ENCODE measurements at regions not wholly inside any gene's neighbourhood (a gene's known extent, or its start where the extent isn't known, plus 50 kb on each side); places are given as distances from the start of the nearest gene placed in this dataset.
"Not testable (repeated sequence)": the region's sequence is repeated elsewhere in the genome, so short reads cannot be mapped to it uniquely, and the experiment has no call there.

DNA sequence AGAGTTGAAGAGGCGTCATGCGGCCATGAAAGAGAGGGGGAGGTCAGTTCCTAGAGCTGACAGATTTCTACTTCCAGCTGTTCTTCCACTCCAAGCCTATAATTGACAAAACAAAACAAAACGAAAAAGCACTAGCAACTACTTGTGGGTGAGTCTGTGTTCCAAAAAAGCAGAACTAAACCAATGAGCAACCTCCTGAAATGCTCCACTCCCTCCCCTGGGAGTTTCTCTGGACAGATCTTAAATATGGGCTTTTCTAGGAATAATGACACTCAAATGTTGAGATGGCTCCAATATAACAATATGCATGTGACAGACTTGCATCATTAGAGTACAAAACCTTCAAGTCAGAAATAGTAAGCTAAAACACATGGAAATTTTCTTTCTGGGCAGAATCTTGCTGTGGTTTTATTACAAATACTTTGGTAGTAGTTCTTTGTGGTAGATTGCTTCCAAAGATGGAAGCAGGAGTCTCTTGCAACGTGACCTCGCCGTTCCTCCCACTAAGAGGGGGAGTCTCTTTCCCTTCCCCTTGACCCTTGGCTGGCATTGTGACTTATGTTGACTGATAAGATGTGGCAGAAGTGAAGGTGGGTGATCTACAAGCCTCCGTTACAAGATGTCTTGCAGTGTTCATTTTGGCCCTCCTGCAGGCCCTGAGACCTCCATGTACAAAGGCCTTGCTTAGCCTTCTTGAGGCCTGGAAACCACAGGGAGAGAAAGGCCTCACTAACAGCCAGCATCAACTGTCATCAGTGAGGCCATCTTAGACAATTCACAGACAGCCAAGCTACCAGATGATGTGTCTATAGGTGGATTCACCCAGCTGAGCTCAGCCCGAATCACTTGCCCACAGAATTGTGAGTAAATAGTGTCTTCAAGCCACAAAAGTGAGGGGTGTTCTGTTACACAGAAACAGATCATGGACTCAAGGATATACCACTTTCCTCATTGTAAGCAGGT lies 173.1 kb upstream of the RFC3 start:
- in situ Hi-C loops (cut with MboI; ENCODE audit: low sequenced_read_pairs), result no loop called here

DNA sequence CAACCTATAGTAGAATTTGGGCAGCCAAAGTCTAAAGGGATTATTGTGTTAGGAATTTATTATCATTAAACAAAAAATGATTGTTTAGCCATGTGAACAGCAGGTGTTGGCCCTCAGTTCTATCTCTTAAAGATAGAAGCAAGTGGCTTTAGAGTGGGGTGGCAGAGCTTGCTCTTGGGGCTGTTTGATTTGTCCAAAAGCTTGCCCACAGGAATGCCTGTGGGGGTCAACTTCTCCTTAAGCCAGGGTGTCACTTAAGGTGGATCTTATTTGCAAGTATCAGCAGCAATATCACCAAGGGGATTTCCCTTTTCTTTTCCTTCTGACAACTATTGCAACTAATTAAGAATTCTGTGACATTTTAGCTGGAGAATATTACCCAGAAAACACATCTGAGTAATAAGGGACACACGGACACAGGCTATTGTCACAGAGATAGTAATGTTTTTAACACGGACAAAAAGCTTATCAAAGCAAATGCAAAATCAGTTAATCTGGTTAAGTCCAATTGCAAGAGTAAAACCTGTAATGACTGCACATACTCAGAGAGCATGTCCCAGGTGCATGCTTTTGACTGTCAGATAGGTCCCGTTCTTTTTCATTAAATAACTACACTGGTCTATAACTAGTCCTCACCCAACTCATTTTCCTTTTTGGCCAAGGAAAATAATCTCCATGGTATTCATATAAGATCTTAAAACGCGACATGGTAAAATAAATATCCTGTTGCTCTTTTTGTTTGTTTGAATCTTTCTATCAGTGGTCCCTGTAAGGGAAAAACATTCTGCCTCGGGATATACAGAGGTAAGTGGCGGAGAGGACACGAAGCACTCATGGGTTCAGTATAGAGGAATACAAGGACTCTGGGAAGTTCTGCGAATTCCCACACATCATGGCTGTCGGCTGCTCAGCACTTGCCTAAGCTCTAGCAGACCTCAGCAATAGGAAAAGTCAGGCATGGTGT lies 172.1 kb upstream of the RFC3 start:
- in situ Hi-C loops (cut with MboI; ENCODE audit: low sequenced_read_pairs), result no loop called here

DNA sequence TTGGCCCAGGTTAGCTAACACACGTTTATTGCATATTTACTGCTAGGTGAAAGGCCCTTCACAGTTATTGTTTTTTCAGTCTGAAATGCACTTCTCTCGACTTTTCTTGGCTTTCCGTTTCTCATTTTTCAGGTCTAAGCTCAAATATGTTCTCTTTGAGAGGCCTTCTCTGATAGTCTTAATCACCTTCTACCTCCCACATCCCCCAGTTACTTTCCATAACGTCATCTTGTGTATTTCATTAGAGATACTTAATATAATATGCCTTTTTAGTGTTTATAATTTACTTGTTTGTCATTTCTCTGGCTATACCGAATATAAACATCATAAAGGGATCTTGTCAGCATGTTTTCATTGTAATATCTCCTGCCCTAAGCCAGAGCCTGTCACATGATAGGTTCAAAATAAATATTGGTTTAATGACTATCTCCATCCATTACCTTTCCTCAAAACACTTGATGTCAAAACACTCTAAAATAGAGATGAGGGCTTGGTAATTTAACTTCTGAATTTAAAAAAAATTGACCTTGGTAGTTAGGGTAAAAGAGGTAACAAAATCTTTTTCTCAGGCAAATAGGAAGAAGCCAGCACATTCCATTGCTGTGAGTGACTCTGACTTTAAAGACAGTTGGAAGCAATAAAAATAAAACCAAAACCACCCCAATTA lies 168.6 kb upstream of the RFC3 start:
- in situ Hi-C loops (cut with MboI; ENCODE audit: low sequenced_read_pairs), result no loop called here

DNA sequence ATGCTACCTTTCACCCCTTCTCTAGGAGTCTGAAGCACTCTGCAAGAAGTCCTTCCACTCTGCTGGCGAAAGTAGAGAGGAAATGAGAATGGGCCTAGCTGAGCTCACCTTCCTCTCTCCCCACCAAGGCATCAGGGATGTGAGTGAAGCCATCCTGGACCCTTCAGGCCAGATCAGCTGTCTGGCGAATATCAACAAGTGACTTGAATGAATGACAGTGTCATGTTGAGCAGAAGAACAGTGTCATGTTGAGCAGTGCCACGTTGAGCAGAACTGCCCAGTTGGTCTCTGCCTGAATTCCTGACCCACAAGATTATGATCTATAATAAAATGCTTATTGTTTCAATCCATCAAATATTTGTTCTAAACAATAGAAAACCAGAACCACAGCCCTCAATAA lies 166.2 kb upstream of the RFC3 start:
- in situ Hi-C loops (cut with MboI; ENCODE audit: low sequenced_read_pairs), result no loop called here

DNA sequence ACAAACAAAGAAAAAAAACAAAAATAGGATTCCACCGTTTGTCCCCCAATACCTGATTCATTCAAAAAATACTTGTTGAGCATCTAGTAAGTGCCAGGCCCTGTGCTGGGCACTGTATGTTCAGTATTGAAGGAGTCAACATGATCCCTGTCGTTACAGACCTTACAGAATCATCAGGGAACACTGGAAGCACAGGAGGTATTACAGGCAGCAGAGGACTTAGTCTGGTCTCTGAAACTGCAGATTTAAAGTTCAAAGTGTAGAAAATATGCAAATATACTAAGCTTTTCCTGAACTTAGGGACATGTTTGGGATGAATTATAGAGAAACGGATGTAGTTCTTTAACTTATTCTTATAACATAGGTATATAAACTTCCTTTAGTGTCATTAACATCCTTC lies 160.7 kb upstream of the RFC3 start:
- in situ Hi-C loops (cut with MboI; ENCODE audit: low sequenced_read_pairs), result no loop called here

DNA sequence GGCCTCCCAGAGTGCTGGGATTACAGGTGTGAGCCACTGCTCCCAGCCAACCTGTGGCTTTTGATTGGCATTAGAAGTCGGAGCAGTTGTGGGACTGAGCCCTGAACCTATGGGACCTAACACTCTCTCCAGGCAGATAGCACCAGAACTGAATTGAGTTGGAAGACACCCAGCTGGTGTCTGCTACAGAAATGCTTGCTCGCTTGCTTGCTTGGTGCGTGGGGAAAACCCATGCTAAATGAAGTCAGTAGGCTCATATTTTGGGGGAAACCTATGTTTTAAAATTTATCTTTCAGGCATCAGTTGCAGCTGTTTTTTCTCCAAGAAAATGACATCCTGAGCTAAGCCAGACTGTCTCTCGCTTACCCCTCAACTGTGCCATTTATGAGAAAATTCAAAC lies 158.5 kb upstream of the RFC3 start:
- in situ Hi-C loops (cut with MboI; ENCODE audit: low sequenced_read_pairs), result no loop called here

DNA sequence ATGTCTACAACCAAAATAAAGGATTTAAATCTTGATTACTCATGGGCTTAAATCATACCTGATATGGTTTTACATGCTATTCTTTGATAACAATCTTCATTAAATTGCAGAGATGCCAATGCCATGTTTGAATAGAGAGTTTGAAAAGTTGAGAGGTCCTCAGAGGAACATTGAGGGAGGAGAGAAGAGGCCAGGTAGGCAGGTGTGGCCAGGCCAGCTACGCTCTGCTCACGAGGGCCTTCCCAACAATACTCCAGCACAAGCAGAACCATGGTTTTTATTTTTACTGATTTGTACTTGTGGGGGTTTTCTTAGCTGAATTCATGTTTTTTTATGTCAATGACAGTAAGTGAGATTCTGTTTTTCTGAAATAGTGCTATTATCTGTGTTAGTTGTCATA lies 158.1 kb upstream of the RFC3 start:
- in situ Hi-C loops (cut with MboI; ENCODE audit: low sequenced_read_pairs), result no loop called here

DNA sequence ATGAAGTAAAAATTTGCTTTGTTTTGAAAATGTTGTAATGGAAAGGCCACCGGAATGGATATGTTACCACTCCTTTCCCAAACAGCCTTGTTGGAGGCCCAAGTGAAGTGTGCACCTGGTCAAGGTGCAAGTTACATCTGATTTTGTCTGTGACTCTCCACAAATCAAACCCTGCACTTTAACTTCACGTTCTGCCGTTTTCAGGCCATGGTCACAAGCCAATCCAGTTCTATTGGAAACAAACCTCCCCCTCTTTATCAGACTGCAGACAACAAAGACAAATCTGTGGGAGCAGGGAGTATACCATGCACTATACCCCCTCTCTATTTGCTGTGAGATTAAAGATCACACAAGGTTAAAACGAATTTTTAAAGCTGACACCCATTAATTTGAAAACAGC lies 155.6 kb upstream of the RFC3 start:
- in situ Hi-C loops (cut with MboI; ENCODE audit: low sequenced_read_pairs), result no loop called here

DNA sequence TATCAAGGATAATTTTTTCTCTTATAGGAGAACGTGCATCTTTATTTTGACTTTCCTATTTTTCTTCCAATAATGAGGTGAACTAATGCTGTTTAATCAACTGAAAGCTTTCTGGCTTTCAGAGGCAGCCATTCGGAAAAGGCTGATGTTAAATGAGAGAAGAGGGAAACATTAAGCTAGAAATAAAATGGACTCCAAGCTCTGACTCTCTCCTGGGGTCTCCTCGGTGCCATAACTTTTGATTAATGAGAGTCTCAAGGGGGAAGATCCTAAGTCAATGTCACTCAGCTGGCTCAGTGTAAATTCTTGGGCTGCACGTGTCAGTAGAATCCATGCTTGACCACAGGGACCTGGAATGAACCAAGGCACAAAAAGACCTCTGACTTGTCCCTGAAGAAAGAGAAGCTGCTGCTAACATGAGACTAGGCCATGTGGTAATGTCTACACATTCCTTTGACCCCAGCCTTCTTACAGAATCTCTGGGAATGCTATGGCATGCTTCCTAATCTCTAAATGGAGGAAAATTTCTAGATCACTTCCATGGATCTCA lies 152.2 kb upstream of the RFC3 start:
- in situ Hi-C loops (cut with MboI; ENCODE audit: low sequenced_read_pairs), result no loop called here

DNA sequence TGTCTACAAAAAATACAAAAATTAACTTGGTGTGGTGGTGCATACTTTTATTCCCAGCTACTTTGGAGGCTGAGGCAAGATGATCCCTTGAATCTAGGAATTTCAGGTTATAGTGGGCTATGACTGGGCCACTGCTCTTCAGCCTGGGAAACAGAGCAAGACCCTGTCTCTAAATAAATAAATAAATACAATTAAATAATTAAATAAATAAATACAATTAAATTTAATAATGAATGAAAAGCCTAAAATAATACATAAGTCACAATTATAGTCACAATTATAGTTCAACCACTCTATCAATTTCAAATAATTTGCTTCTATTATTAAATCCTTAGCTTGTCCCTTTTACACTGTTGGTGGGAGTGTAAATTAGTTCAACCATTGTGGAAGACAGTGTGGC lies 146.4 kb upstream of the RFC3 start:
- in situ Hi-C loops (cut with MboI; ENCODE audit: low sequenced_read_pairs), result no loop called here

DNA sequence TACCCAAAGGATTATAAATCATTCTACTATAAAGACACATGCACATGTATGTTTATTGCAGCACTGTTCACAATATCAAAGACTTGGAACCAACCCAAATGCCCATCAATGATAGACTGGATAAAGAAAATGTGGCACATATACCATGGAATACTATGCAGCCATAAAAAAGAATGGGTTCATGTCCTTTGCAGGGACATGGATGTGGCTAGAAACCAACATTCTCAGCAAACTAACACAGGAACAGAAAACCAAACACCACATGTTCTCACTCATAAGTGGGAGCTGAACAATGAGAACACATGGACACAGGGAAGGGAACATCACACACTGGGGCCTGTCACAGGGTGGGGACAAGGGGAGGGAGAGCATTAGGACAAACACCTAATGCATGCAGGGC lies 145.9 kb upstream of the RFC3 start:
- in situ Hi-C loops (cut with MboI; ENCODE audit: low sequenced_read_pairs), result not testable (repeated sequence)

DNA sequence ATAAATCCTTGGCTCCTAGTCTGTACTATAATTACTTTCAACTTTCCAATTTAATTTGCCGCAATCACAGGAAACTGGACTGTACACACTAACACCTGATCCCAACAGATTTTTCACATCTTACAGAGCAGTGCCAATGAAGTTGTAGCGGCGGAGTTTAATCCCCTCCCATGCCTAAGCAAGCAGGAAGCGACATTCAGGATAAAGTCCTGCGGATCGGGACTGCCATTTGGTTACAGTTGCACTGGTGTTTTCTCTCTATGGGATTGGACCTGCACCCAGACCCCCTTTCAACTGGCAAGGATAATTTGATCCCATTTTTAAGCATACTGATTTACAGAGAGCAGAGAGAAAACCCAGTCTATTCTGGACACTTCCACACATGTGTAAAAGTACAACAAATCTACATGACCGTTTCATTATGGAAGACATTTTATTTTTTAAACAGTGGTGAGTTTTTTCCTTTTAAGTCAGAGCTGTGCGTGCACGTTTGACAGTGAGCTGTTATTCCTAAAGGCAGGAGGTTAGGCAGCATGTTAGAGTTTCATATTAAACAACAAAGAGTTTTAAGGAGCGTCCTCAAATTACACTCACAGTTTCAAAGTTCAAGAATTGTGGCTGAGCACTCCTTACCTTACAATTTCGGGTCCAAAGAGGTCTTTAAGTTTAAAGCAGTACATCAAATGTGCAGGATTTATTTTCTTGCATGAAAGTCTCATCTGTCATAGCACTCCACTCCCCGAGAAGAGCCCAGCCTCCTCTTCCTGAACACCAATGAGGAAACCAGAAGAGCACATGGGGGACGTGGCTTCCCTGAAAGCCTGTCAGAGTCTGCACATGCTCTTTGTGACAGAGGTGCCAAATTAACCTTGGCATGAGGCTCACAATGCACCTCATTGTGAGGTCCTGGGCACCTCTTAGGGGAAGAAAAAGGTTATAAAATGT lies 141.6 kb upstream of the RFC3 start:
- in situ Hi-C loops (cut with MboI; ENCODE audit: low sequenced_read_pairs), result no loop called here

DNA sequence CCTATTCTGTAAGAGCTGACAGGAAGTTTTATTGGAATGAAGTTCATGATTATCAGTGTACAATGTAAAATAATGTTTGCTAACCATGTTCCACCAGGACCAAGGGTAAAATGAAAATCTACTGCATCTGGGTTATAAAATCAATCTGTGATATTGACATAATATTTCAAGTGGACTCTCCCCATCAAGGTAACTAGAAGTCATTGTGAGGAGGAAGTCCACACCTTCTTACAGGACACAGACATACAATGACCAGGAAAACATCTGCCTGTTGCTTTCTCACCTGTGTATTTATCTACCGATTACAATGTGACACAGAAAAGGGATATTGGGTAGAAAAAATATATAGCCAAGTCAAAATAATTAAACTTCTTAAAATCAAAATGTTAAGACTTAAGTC lies 140.7 kb upstream of the RFC3 start:
- in situ Hi-C loops (cut with MboI; ENCODE audit: low sequenced_read_pairs), result no loop called here

DNA sequence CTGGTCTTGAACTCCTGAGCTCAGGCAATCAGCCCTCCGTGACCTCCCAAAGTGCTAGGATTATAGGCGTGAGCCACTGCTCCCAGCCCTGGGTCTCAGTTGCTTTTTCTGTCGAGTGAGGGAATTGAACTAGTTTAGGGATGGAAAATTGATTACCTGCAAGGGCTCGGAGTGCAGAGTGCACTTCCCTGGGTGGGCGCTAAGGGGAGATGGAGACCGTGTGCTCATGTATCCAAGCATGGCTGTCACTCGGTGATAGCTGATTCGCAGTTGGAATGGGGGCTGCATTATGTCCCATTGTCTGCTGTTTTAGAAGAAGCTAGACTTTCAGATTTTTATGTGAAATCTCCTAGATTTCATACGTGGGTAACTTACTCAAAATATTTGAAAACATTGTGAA lies 139.9 kb upstream of the RFC3 start:
- in situ Hi-C loops (cut with MboI; ENCODE audit: low sequenced_read_pairs), result no loop called here

DNA sequence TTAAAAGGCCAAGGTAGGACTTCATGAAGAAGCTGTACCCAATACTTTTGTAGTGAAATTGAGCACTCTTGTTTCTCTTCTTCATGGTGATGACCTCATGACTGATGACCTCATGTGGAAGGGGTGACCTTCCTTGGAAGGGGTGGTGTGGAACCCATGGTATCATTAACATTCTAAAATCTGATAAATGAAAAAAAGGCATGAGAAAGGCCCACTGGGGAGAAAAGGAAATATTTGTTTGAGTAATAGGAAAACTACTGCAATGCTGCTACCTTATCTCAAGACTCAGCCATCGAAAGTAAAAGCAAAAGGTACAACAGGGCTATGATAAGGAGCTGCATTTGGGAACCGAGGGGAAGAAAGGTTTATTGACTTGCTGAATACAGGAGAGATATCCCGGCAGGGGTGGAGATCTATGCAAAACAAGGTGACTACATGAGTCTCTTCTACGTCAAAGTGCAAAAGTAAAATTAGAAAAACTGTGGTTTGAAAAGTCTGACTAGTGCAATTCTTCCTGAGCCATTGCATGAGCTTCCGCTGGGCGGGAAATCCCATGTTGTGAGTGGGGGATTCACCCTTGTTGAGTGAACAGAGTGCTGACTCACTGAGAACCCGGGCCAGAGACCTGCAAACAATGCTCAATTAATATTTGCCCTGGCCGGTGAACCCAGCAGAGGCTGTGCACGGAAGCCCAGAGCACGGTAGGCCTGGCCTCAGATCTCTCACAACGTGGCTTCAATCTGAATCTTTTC lies 138.9 kb upstream of the RFC3 start:
- in situ Hi-C loops (cut with MboI; ENCODE audit: low sequenced_read_pairs), result no loop called here

DNA sequence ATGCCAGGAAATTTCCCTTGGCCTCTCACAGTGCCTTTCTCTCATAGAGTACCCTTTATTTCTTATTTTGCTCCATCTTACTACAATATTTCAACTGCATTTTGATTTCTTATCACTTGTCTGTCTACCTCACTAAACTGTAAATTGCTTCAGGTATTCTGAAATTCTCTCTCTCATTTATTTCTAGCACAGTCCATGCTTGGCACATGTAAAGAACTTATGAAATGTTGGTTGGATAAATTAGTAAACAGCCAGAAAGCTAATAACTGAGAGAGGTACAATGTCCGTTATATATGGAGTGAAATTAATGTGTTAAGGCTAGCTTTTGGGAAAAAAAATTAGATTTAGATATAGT lies 138.3 kb upstream of the RFC3 start:
- in situ Hi-C loops (cut with MboI; ENCODE audit: low sequenced_read_pairs), result no loop called here

DNA sequence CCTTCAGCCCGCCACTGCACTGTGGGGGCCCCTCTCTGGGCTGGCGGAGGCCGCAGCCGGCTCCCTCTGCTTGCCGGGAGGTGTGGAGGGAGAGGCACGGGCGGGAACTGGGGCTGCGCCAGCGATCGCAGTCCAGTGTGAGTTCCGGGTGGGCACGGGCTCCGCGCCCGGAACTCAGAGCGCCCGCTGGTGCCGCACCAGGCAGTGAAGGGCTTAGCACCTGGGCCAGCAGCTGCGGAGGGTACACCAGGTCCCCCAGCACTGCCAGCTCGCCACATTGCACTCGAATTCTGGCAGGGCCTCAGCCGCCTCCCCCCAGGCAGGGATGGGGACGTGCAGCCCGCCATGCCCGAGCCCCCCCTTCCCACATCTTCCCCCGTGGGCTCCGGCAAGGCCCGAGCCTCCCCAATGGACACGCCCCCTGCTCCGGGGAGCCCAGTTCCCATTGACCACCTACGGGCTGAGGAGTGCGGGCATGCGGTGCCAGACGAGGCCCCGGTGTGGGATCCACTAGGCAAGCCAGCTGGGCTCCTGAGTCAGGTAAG lies 135.9 kb upstream of the RFC3 start:
- in situ Hi-C loops (cut with MboI; ENCODE audit: low sequenced_read_pairs), result no loop called here

DNA sequence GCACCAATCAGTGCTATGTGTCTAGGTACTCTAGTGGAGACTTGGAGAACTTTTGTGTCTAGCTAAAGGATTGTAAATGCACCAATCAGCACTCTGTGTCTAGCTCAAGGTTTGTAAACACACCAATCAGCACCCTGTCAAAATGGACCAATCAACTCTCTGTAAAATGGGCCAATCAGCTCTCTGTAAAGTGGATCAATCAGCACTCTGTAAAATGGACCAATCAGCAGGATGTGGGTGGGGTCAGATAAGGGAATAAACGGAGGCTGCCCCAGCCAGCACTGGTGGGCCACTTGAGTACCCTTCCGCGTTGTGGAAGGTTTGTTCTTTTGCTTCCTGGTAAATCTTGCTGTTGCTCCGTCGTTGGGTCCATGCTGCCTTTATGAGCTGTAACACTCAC lies 135.3 kb upstream of the RFC3 start:
- in situ Hi-C loops (cut with MboI; ENCODE audit: low sequenced_read_pairs), result not testable (repeated sequence)

DNA sequence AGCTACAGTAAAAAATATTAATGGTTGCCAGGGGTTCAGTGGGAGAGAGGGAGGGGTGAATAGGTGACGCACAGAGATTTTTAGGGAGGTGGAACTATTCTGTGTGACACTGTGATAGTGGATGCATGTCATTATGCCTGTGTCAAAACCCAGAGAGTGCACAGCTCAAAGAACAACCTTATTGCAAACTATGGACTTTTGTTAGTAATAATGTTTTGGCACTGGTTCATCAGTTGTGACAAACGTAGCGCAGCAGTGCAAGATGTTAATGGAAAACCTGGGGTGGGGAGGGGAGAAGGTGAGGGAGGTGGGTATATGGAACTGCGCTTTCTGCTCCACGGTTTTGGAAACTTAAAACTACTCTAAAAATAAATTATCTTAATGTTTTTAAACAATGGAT lies 134.6 kb upstream of the RFC3 start:
- in situ Hi-C loops (cut with MboI; ENCODE audit: low sequenced_read_pairs), result no loop called here
